K562 (cell line): ENCODE measurements at regions not wholly inside any gene's neighbourhood (a gene's known extent, or its start where the extent isn't known, plus 50 kb on each side); places are given as distances from the start of the nearest gene placed in this dataset.

Experiments used
- ATAC-seq: fragments of 200-7000 bp; cut with Tn5 transposase; 3 replicates; pipeline ENCODE4 v1.9.1; 2020; ENCODE audit warnings: moderate library complexity
- BruUV-seq: library from RNA; stranded (reverse); fragments of 400-500 nt; replicated peaks from 2 replicates; lab custom pipeline; 2021; lab: Mats Ljungman, UMichigan
- CTCF ChIA-PET: fragments of 300-600 bp; formaldehyde crosslinking; extraction: SDS; loops from one replicate; lab custom pipeline; 2021; ENCODE audit warnings: low intra/inter-chr PET ratio; lab: Yijun Ruan, JAX
- POLR2A ChIA-PET: fragments of 300-600, 350-650 bp; sonication (Branson Sonifier 250); formaldehyde crosslinking; extraction: SDS; loops from one replicate; lab custom pipeline; 2021; ENCODE audit warnings: antibody characterized with exemption, inconsistent platforms; lab: Yijun Ruan, JAX
- DNase-seq, 4 experiments: peaks; one replicate each; pipeline versions ENCODE4 v3.0.0 to v3.0.0-alpha.2; 2011 to 2018; ENCODE audit warnings: low spot score in 3 of 4, mixed read lengths in 3 of 4; ENCODE audit errors: extremely low read depth in 1 of 4
- FAIRE-seq: peaks from 2 replicates; lab custom pipeline; 2011; peaks lifted over from hg19 to GRCh38; lab: Jason Lieb, UNC
- H2AFZ ChIP-seq: 2 replicates; pipeline ENCODE4 v1.6.0; 2011; ENCODE audit warnings: low read depth, low read length, control low read depth, inconsistent platforms
- H3K27ac ChIP-seq: fragments of 200-600 bp; 3 replicates; pipeline ENCODE4 v1.8.0; 2011; ENCODE audit warnings: low read depth, mild to moderate bottlenecking, control low read depth, inconsistent platforms, low read length, moderate library complexity, mixed read lengths; ENCODE audit errors: extremely low read depth
- H3K27me3 ChIP-seq, 2 experiments: fragments of 300-600 bp in 1 of 2; 2 replicates in 1 of 2; 3 replicates in 1 of 2; pipeline versions ENCODE4 v1.6.0 to v1.8.0; 2011; ENCODE audit warnings: inconsistent platforms in 2 of 2, low read length in 2 of 2, mild to moderate bottlenecking in 1 of 2, mixed read lengths in 1 of 2, moderate library complexity in 1 of 2; ENCODE audit not compliant: control insufficient read depth in 2 of 2, insufficient read depth in 2 of 2
- H3K36me3 ChIP-seq: fragments of 300-600 bp; 3 replicates; pipeline ENCODE4 v1.8.0; 2011; ENCODE audit warnings: mild to moderate bottlenecking, low read length, inconsistent platforms; ENCODE audit not compliant: control insufficient read depth, insufficient read depth
- H3K4me1 ChIP-seq, 2 experiments: fragments of 200-600 bp in 1 of 2; replicated peaks in 1 of 2; 2 replicates in 1 of 2; 3 replicates in 1 of 2; pipeline versions ENCODE4 v1.5.1 to v1.8.0; 2011; ENCODE audit warnings: inconsistent platforms in 2 of 2, low read length in 2 of 2, mild to moderate bottlenecking in 1 of 2, mixed read lengths in 1 of 2, moderate library complexity in 1 of 2; ENCODE audit not compliant: control insufficient read depth in 2 of 2, insufficient read depth in 2 of 2
- H3K4me2 ChIP-seq: 2 replicates; pipeline ENCODE4 v1.6.1; 2011; ENCODE audit warnings: low read length, control low read depth, inconsistent platforms, mixed read lengths; ENCODE audit not compliant: insufficient read depth
- H3K4me3 ChIP-seq: fragments of 200-600 bp; sonication (generic), shearing (Covaris generic); 2 replicates; pipeline ENCODE4 v1.5.1; 2016; ENCODE audit warnings: control low read depth, inconsistent platforms
- H3K79me2 ChIP-seq: fragments of 200-600 bp; 3 replicates; pipeline ENCODE4 v1.8.0; 2011; ENCODE audit warnings: low read length, inconsistent platforms; ENCODE audit not compliant: control insufficient read depth, insufficient read depth
- H3K9ac ChIP-seq, 2 experiments: 2 replicates each; pipeline versions ENCODE4 v1.6.0 to v1.6.1; 2011; ENCODE audit warnings: low read depth in 2 of 2, low read length in 2 of 2, control low read depth in 1 of 2, inconsistent platforms in 1 of 2, mild to moderate bottlenecking in 1 of 2, mixed read lengths in 1 of 2; ENCODE audit not compliant: insufficient read depth in 1 of 2
- H3K9me1 ChIP-seq: one replicate; pipeline ENCODE4 v1.6.0; 2011; ENCODE audit warnings: inconsistent platforms, mild to moderate bottlenecking, low read length, moderate library complexity; ENCODE audit not compliant: control insufficient read depth, insufficient read depth
- H3K9me3 ChIP-seq: replicated peaks from 2 replicates; pipeline ENCODE4 v1.5.1; 2011; ENCODE audit warnings: low read depth, low read length, inconsistent platforms; ENCODE audit not compliant: control insufficient read depth, insufficient read depth
- H4K20me1 ChIP-seq: replicated peaks from 2 replicates; pipeline ENCODE4 v1.6.1; 2011; ENCODE audit warnings: low read length, inconsistent platforms, mixed read lengths; ENCODE audit not compliant: control insufficient read depth, insufficient read depth
- CBX8 ChIP-seq: fragments of 200-600 bp; sonication (generic); IDR thresholded peaks from 2 replicates; pipeline ENCODE4 v1.6.1; 2012; ENCODE audit warnings: borderline replicate concordance, mixed run types, low read depth, mild to moderate bottlenecking, moderate library complexity, mixed read lengths, low read length, control low read depth, inconsistent platforms; ENCODE audit not compliant: poor library complexity, severe bottlenecking; ENCODE audit errors: extremely low read depth
- CHD2 ChIP-seq: IDR thresholded peaks from 2 replicates; pipeline ENCODE4 v1.6.1; 2011; ENCODE audit warnings: low read depth, low read length
- ESRRA ChIP-seq: fragments of 450-650 bp; IDR thresholded peaks from 2 replicates; pipeline ENCODE4 v1.6.1; 2014; ENCODE audit warnings: low read depth, mild to moderate bottlenecking, moderate library complexity, borderline replicate concordance
- FOXK1 ChIP-seq: sonication (generic); formaldehyde crosslinking; IDR thresholded peaks from 2 replicates; pipeline ENCODE4 v1.8.0; 2022; ENCODE audit warnings: missing genetic modification reagents, mild to moderate bottlenecking, borderline replicate concordance
- POLR2G ChIP-seq: fragments of 200-400 bp; formaldehyde crosslinking; IDR thresholded peaks from 2 replicates; pipeline ENCODE4 v1.6.1; 2017; ENCODE audit warnings: low read depth, mild to moderate bottlenecking, antibody characterized with exemption, low read length, moderate library complexity
- PPARD ChIP-seq: fragments of 250-450 bp; sonication (Bioruptor Pico); IDR thresholded peaks from 2 replicates; pipeline ENCODE4 v1.8.0; 2022; ENCODE audit warnings: inconsistent platforms, mild to moderate bottlenecking, moderate library complexity
- RFX1 ChIP-seq: fragments of 450-650 bp; IDR thresholded peaks from 2 replicates; pipeline ENCODE4 v1.6.1; 2016; ENCODE audit warnings: mild to moderate bottlenecking, moderate library complexity
- SP1 ChIP-seq: sonication (generic); formaldehyde crosslinking; IDR thresholded peaks from 2 replicates; pipeline ENCODE4 v1.8.1; 2022; ENCODE audit warnings: mild to moderate bottlenecking, missing genetic modification reagents
- SRSF3 ChIP-seq: fragments of 200-400 bp; formaldehyde crosslinking; IDR thresholded peaks from 2 replicates; pipeline ENCODE4 v1.6.1; 2016; ENCODE audit warnings: mild to moderate bottlenecking, low read length, moderate library complexity; ENCODE audit not compliant: insufficient read depth
- ZNF143 ChIP-seq: sonication (generic); formaldehyde crosslinking; IDR thresholded peaks from 2 replicates; pipeline ENCODE4 v1.9.0; 2022; ENCODE audit warnings: mild to moderate bottlenecking, missing genetic modification reagents
- ZNF316 ChIP-seq: fragments of 450-650 bp; IDR thresholded peaks from 2 replicates; pipeline ENCODE4 v1.6.1; 2016
- ZNF707 ChIP-seq: fragments of 250-450 bp; sonication (Bioruptor Pico); conservative IDR thresholded peaks from 2 replicates; pipeline ENCODE4 v1.8.0; 2022; ENCODE audit warnings: inconsistent platforms, mild to moderate bottlenecking, moderate library complexity
- ZNF764 ChIP-seq: fragments of 250-450 bp; sonication (Bioruptor Pico); IDR thresholded peaks from 2 replicates; pipeline ENCODE4 v1.4.0; 2020; ENCODE audit warnings: low read depth, mild to moderate bottlenecking, moderate library complexity
- ZNF77 ChIP-seq: fragments of 250-450 bp; sonication (Bioruptor Pico); IDR thresholded peaks from 2 replicates; pipeline ENCODE4 v1.5.0; 2020
- ZNF830 ChIP-seq: fragments of 250-450 bp; sonication (Bioruptor Pico); IDR thresholded peaks from 2 replicates; pipeline ENCODE4 v1.5.0; 2021; ENCODE audit warnings: mild to moderate bottlenecking
- WGBS: fragments of 100-300 bp; shearing (Covaris generic); methylation state at CpG from one replicate; pipeline ENCODE4 v1.1.6; 2016; ENCODE audit warnings: low coverage, mixed read lengths; ENCODE audit not compliant: insufficient coverage; ENCODE audit errors: missing lambda C conversion rate; 5-methylcytosine and 5-hydroxymethylcytosine counted together
- in situ Hi-C: fragments of 300-500 bp; cut with MboI; formaldehyde crosslinking; loops from 4 replicates; pipeline ENCODE4 v1.15.0; 2018; ENCODE audit warnings: inconsistent platforms, mixed read lengths
- intact Hi-C: fragments of 100-400 bp; cut with micrococcal nuclease; formaldehyde crosslinking; loops from 2 replicates; pipeline ENCODE4 v1.14.2; 2022
- TF ChIP-seq, protein P1 (sequence below): fragments of 450-650 bp; IDR thresholded peaks from 2 replicates; pipeline ENCODE4 v1.6.1; 2016; ENCODE audit warnings: low read depth, mild to moderate bottlenecking, moderate library complexity
- TF ChIP-seq, protein P2 (sequence below): fragments of 250-450 bp; sonication (Bioruptor Pico); IDR thresholded peaks from 2 replicates; pipeline ENCODE4 v1.5.0; 2020; ENCODE audit warnings: mild to moderate bottlenecking, borderline replicate concordance

DNA sequence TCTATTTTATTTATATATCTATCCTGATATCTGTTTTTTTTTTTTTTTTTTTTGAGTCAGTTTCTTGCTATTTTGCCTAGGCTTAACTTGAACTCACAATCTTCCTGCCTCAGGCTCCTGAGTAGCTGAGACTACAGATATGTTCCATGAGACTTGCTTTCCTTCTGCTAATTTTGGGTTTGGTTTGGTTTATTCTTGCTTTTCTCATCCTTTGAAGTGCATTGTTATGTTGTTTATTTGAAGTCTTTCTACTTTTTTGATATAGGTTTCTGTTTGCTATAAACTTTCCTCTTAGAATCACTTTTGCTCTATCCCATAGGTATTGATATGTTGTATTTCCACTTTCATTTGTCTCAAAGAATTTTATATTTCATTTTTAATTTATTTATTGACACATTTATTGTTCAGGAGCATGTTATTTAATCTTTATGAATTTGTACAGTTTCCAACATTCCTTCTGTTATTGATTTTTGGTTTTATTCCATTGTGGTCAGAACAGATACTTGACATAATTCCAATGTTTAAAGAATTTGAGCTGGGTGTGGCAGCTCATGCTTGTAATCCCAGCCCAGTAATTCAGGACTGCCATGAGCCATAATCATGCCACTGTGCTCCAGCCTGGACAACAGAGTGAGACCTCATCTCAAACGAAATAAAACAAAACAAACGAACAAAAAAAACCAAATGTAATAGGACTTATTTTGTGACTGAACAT, 62.3 kb upstream of the PLSCR4 start:
- H3K4me3 ChIP-seq: no peak overlapping the region
- no peaks in the 10 kb centered on the region for H3K79me2 ChIP-seq
- TF ChIP-seq ZNF830 (CRISPR knock-in tag) (no peak), SRSF3 (no peak), RFX1 (no peak), PPARD (CRISPR knock-in tag) (no peak), ZNF143 (CRISPR knock-in tag) (no peak), POLR2G (no peak), ZNF707 (CRISPR knock-in tag) (no peak), ZNF764 (no peak), SP1 (CRISPR knock-in tag) (no peak), FOXK1 (no peak), ZNF77 (CRISPR knock-in tag) (no peak), ESRRA (no peak), ZNF316 (no peak), CHD2 (no peak), CBX8 (no peak)
- TF ChIP-seq, protein P1, sequence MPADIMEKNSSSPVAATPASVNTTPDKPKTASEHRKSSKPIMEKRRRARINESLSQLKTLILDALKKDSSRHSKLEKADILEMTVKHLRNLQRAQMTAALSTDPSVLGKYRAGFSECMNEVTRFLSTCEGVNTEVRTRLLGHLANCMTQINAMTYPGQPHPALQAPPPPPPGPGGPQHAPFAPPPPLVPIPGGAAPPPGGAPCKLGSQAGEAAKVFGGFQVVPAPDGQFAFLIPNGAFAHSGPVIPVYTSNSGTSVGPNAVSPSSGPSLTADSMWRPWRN: no peak
- TF ChIP-seq, protein P2, sequence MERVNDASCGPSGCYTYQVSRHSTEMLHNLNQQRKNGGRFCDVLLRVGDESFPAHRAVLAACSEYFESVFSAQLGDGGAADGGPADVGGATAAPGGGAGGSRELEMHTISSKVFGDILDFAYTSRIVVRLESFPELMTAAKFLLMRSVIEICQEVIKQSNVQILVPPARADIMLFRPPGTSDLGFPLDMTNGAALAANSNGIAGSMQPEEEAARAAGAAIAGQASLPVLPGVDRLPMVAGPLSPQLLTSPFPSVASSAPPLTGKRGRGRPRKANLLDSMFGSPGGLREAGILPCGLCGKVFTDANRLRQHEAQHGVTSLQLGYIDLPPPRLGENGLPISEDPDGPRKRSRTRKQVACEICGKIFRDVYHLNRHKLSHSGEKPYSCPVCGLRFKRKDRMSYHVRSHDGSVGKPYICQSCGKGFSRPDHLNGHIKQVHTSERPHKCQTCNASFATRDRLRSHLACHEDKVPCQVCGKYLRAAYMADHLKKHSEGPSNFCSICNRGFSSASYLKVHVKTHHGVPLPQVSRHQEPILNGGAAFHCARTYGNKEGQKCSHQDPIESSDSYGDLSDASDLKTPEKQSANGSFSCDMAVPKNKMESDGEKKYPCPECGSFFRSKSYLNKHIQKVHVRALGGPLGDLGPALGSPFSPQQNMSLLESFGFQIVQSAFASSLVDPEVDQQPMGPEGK (CRISPR knock-in tag): no peak
- TF ChIP-seq, all 486 proteins: peak for 0
- Histone ChIP-seq H3K36me3 (no peaks in the 10 kb centered on the region), H3K9me3 (no peaks in the 10 kb centered on the region), H4K20me1 (no peaks in the 10 kb centered on the region), H3K4me2 (no peak overlapping the region), H2AFZ (no peak overlapping the region), H3K9me1 (no peaks in the 10 kb centered on the region), H3K4me1 (no peaks in the 10 kb centered on the region), H3K27me3 (no peaks in the 10 kb centered on the region), H3K9ac (no peak overlapping the region), H3K27ac (no peak overlapping the region)
- ChIA-PET CTCF (no interaction called here), POLR2A (no interaction called here)
- WGBS: 0% methylated on average over 2 of the region's 2 CpGs
- DNase-seq (no peak), ATAC-seq (no peak), FAIRE-seq (no peak)
- in situ Hi-C loops: no loop called here
- intact Hi-C loops: no loop called here
- no TSS peak for BruUV-seq
